GM12878 (cell line): ENCODE measurements at regions not wholly inside any gene's neighbourhood (a gene's known extent, or its start where the extent isn't known, plus 50 kb on each side); places are given as distances from the start of the nearest gene placed in this dataset.

Experiments
- ATAC-seq: fragments of 200-7000 bp; cut with Tn5 transposase; 3 replicates; pipeline ENCODE4 v1.9.1; 2020; ENCODE audit warnings: mild to moderate bottlenecking, moderate library complexity
- BruUV-seq: library from RNA; stranded (reverse); fragments of 400-500 nt; replicated peaks from 2 replicates; lab custom pipeline; 2021; lab: Mats Ljungman, UMichigan
- CTCF ChIA-PET: fragments of 300-600 bp; sonication (Branson Sonifier 250); formaldehyde crosslinking; extraction: SDS; loops from one replicate; lab custom pipeline; 2021; ENCODE audit warnings: inconsistent platforms; lab: Yijun Ruan, JAX
- POLR2A ChIA-PET: fragments of 350-600 bp; formaldehyde crosslinking; extraction: SDS; loops from one replicate; lab custom pipeline; 2021; ENCODE audit warnings: inconsistent platforms; lab: Charles Lee
- RAD21 ChIA-PET: fragments of 300-600 bp; sonication (Branson Sonifier 250); formaldehyde crosslinking; loops from one replicate; lab custom pipeline; 2023; ENCODE audit warnings: antibody characterized with exemption; ENCODE audit not compliant: unreplicated experiment; lab: Charles Lee
- SMC1A ChIA-PET: fragments of 300-600 bp; sonication (Branson Sonifier 250); formaldehyde crosslinking; loops from one replicate; lab custom pipeline; 2023; ENCODE audit not compliant: unreplicated experiment, uncharacterized antibody; lab: Charles Lee
- DNase-seq: peaks from one replicate; pipeline ENCODE4 v3.0.0-alpha.2; 2011; ENCODE audit warnings: low read depth, low spot score
- FAIRE-seq: peaks from 3 replicates; lab custom pipeline; 2011; peaks lifted over from hg19 to GRCh38; lab: Jason Lieb, UNC
- H2AFZ ChIP-seq: 2 replicates; pipeline ENCODE4 v1.6.0; 2011; ENCODE audit warnings: low read depth, low read length, control low read depth; ENCODE audit not compliant: control insufficient read depth
- H3K27ac ChIP-seq: 2 replicates; pipeline ENCODE4 v1.5.1; 2011; ENCODE audit warnings: control low read depth; ENCODE audit not compliant: control insufficient read depth, insufficient read depth
- H3K27me3 ChIP-seq, 2 experiments: replicated peaks in 1 of 2; 2 replicates each; pipeline versions ENCODE4 v1.6.0 to v1.6.1; 2011; ENCODE audit warnings: low read length in 1 of 2; ENCODE audit not compliant: control insufficient read depth in 2 of 2, insufficient read depth in 2 of 2
- H3K36me3 ChIP-seq, 2 experiments: 2 replicates each; pipeline ENCODE4 v1.5.1; 2011; ENCODE audit warnings: low read length in 1 of 2; ENCODE audit not compliant: control insufficient read depth in 2 of 2, insufficient read depth in 2 of 2
- H3K4me1 ChIP-seq: 2 replicates; pipeline ENCODE4 v1.6.1; 2011; ENCODE audit warnings: mild to moderate bottlenecking, low read length, moderate library complexity, mixed read lengths; ENCODE audit not compliant: control insufficient read depth, insufficient read depth
- H3K4me2 ChIP-seq: 2 replicates; pipeline ENCODE4 v1.6.0; 2011; ENCODE audit warnings: control low read depth; ENCODE audit not compliant: control insufficient read depth, insufficient read depth
- H3K4me3 ChIP-seq: fragments of 200-600 bp; sonication (generic); 2 replicates; pipeline ENCODE4 v1.5.1; 2016
- H3K79me2 ChIP-seq: 2 replicates; pipeline ENCODE4 v1.6.0; 2011; ENCODE audit warnings: low read length; ENCODE audit not compliant: control insufficient read depth, insufficient read depth
- H3K9ac ChIP-seq: 2 replicates; pipeline ENCODE4 v1.8.0; 2011; ENCODE audit warnings: low read length, control low read depth, mixed read lengths; ENCODE audit not compliant: control insufficient read depth, insufficient read depth
- H3K9me3 ChIP-seq: replicated peaks from 3 replicates; pipeline ENCODE4 v1.5.1; 2011; ENCODE audit warnings: mild to moderate bottlenecking, low read length; ENCODE audit not compliant: control insufficient read depth, insufficient read depth
- H4K20me1 ChIP-seq: 2 replicates; pipeline ENCODE4 v1.6.0; 2011; ENCODE audit not compliant: control insufficient read depth, insufficient read depth
- ETV6 ChIP-seq, 2 experiments: fragments of 450-650 bp in 1 of 2; IDR thresholded peaks in 1 of 2; conservative IDR thresholded peaks in 1 of 2; 2 replicates each; pipeline ENCODE4 v1.6.1; 2014; ENCODE audit warnings: antibody characterized with exemption in 1 of 2, borderline replicate concordance in 1 of 2, low read depth in 1 of 2, mild to moderate bottlenecking in 1 of 2, moderate library complexity in 1 of 2
- HDGF ChIP-seq: fragments of 450-650 bp; IDR thresholded peaks from 2 replicates; pipeline ENCODE4 v1.6.1; 2016; ENCODE audit warnings: antibody characterized with exemption
- JUNB ChIP-seq: IDR thresholded peaks from 2 replicates; pipeline ENCODE4 v1.6.1; 2016; ENCODE audit warnings: antibody characterized with exemption, mild to moderate bottlenecking
- MYB ChIP-seq: fragments of 150-350 bp; IDR thresholded peaks from 2 replicates; pipeline ENCODE4 v1.6.1; 2014; ENCODE audit warnings: mild to moderate bottlenecking, low read depth, low read length, borderline replicate concordance
- POLR2AphosphoS2 ChIP-seq: IDR thresholded peaks from 2 replicates; pipeline ENCODE4 v1.6.1; 2011; ENCODE audit warnings: low read depth, mild to moderate bottlenecking, low read length, improper control_type of control experiment, moderate library complexity
- RAD21 ChIP-seq: IDR thresholded peaks from 2 replicates; pipeline ENCODE4 v1.6.1; 2011; ENCODE audit warnings: mild to moderate bottlenecking, low read depth, low read length, moderate library complexity; ENCODE audit not compliant: insufficient read depth
- RB1 ChIP-seq: fragments of 450-650 bp; formaldehyde crosslinking; IDR thresholded peaks from 2 replicates; pipeline ENCODE4 v1.6.1; 2017; ENCODE audit warnings: mild to moderate bottlenecking, borderline replicate concordance
- SMC3 ChIP-seq: IDR thresholded peaks from 2 replicates; pipeline ENCODE4 v1.6.1; 2011; ENCODE audit warnings: low read length, improper control_type of control experiment, borderline replicate concordance
- TBL1XR1 ChIP-seq: IDR thresholded peaks from 2 replicates; pipeline ENCODE4 v1.6.1; 2012; ENCODE audit warnings: low read depth, low read length, improper control_type of control experiment
- ZBED1 ChIP-seq: IDR thresholded peaks from 2 replicates; pipeline ENCODE4 v1.6.1; 2016; ENCODE audit warnings: borderline replicate concordance
- ZNF207 ChIP-seq: fragments of 450-650 bp; IDR thresholded peaks from 2 replicates; pipeline ENCODE4 v1.6.1; 2014; ENCODE audit warnings: antibody characterized with exemption, mild to moderate bottlenecking, borderline replicate concordance
- ZNF274 ChIP-seq: IDR thresholded peaks from one replicate; pipeline ENCODE4 v1.8.0; 2011; ENCODE audit not compliant: insufficient read length, insufficient read depth
- ZNF384 ChIP-seq: IDR thresholded peaks from 2 replicates; pipeline ENCODE4 v1.6.1; 2012; ENCODE audit warnings: low read depth, mild to moderate bottlenecking, low read length, improper control_type of control experiment, borderline replicate concordance
- WGBS: methylation state at CpG from one replicate; pipeline ENCODE4 v1.1.6; 2016; ENCODE audit warnings: low lambda C conversion rate; ENCODE audit not compliant: insufficient replicate concordance, insufficient coverage; ENCODE audit errors: missing lambda C conversion rate; 5-methylcytosine and 5-hydroxymethylcytosine counted together
- in situ Hi-C: fragments of 300-500 bp; cut with MboI; formaldehyde crosslinking; loops from 9 replicates; pipeline ENCODE4 v1.14.3; 2018; ENCODE audit warnings: mixed read lengths
- intact Hi-C: fragments of 100-400 bp; cut with micrococcal nuclease; formaldehyde crosslinking; loops from one replicate; pipeline ENCODE4 v1.14.2; 2022; ENCODE audit not compliant: unreplicated experiment
- TF ChIP-seq, protein P1 (sequence below): fragments of 450-650 bp; IDR thresholded peaks from 2 replicates; pipeline ENCODE4 v1.6.1; 2014; ENCODE audit warnings: mild to moderate bottlenecking
- TF ChIP-seq, protein P2 (sequence below), 3 experiments: IDR thresholded peaks in 2 of 3; conservative IDR thresholded peaks in 1 of 3; 2 replicates each; pipeline ENCODE4 v1.5.1; 2011; ENCODE audit warnings: low read depth in 3 of 3, low read length in 3 of 3, mild to moderate bottlenecking in 3 of 3, control low read depth in 2 of 3, moderate library complexity in 2 of 3, inconsistent platforms in 1 of 3, mixed read lengths in 1 of 3; ENCODE audit not compliant: control insufficient read depth in 2 of 3, insufficient read depth in 1 of 3; ENCODE audit errors: extremely low read depth in 1 of 3
- TF ChIP-seq, protein P3 (sequence below): fragments of 450-650 bp; formaldehyde crosslinking; IDR thresholded peaks from 2 replicates; pipeline ENCODE4 v1.5.0; 2022; ENCODE audit warnings: mild to moderate bottlenecking, missing genetic modification characterization
- TF ChIP-seq, protein P4 (sequence below): IDR thresholded peaks from 2 replicates; pipeline ENCODE4 v1.6.1; 2011; ENCODE audit warnings: low read depth, low read length, improper control_type of control experiment, borderline replicate concordance

DNA sequence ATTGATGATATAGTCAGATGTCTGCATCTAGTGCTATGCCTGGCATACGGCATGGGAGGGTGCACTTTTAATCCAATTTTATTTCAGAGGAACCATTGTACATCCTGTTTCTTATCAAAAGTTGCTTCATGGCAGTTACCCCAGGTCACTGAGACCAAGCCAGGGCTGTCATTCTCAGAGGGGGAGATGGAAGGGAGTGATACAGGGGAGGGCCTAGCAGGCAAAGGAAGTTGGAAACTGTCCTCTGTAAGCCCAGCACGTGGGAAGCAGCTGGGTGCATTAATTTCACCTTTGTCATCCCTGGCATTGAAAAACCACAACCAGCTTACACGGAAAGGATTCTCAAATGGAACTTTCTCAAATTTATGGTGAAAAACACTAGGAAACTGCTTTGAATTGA, 458.7 kb upstream of the ADAMTS5 start:
- Histone ChIP-seq H3K9ac (no peak overlapping the region), H3K4me1 (no peaks in the 10 kb centered on the region), H3K27ac (no peak overlapping the region), H3K4me2 (no peak overlapping the region), H3K27me3 (no peaks in the 10 kb centered on the region), H4K20me1 (no peaks in the 10 kb centered on the region), H3K36me3 (no peaks in the 10 kb centered on the region), H2AFZ (no peak overlapping the region), H3K9me3 (no peaks in the 10 kb centered on the region), H3K4me3 (no peak overlapping the region), H3K79me2 (no peaks in the 10 kb centered on the region)
- 37% methylated on average over 3 of the region's 3 CpGs for WGBS
- BruUV-seq = no TSS peak
- DNase-seq (no peak), FAIRE-seq (no peak), ATAC-seq (no peak)
- ChIA-PET RAD21 (no interaction called here), SMC1A (no interaction called here), CTCF (interaction anchor here (0.7 kb wide), 1 partner anchor 42 kb away, joined by 5 read pairs; no protein-coding TSS in a partner anchor), POLR2A (no interaction called here)
- intact Hi-C loops = no loop called here
- TF ChIP-seq SMC3 (no peak), RAD21 (no peak), RB1 (no peak), ETV6 (conservative IDR thresholded peaks at IDR 0.05 in 1 of 2, IDR thresholded peaks at IDR 0.05 in 1 of 2; ENCODE audit: borderline replicate concordance in 1 of 2, low read depth in 1 of 2) (no peak), TBL1XR1 (no peak), ZNF384 (no peak), HDGF (no peak), ZNF207 (no peak), JUNB (no peak), ZBED1 (no peak), ZNF274 (no peak), MYB (no peak), POLR2AphosphoS2 (no peak)
- TF ChIP-seq, protein P1, sequence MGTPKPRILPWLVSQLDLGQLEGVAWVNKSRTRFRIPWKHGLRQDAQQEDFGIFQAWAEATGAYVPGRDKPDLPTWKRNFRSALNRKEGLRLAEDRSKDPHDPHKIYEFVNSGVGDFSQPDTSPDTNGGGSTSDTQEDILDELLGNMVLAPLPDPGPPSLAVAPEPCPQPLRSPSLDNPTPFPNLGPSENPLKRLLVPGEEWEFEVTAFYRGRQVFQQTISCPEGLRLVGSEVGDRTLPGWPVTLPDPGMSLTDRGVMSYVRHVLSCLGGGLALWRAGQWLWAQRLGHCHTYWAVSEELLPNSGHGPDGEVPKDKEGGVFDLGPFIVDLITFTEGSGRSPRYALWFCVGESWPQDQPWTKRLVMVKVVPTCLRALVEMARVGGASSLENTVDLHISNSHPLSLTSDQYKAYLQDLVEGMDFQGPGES = no peak
- TF ChIP-seq, protein P2, sequence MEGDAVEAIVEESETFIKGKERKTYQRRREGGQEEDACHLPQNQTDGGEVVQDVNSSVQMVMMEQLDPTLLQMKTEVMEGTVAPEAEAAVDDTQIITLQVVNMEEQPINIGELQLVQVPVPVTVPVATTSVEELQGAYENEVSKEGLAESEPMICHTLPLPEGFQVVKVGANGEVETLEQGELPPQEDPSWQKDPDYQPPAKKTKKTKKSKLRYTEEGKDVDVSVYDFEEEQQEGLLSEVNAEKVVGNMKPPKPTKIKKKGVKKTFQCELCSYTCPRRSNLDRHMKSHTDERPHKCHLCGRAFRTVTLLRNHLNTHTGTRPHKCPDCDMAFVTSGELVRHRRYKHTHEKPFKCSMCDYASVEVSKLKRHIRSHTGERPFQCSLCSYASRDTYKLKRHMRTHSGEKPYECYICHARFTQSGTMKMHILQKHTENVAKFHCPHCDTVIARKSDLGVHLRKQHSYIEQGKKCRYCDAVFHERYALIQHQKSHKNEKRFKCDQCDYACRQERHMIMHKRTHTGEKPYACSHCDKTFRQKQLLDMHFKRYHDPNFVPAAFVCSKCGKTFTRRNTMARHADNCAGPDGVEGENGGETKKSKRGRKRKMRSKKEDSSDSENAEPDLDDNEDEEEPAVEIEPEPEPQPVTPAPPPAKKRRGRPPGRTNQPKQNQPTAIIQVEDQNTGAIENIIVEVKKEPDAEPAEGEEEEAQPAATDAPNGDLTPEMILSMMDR (IDR thresholded peaks at IDR 0.05 in 2 of 3, conservative IDR thresholded peaks at IDR 0.05 in 1 of 3; ENCODE audit: control insufficient read depth in 2 of 3, extremely low read depth in 1 of 3, insufficient read depth in 1 of 3, low read depth in 3 of 3, low read length in 3 of 3) = no peak
- TF ChIP-seq, protein P3, sequence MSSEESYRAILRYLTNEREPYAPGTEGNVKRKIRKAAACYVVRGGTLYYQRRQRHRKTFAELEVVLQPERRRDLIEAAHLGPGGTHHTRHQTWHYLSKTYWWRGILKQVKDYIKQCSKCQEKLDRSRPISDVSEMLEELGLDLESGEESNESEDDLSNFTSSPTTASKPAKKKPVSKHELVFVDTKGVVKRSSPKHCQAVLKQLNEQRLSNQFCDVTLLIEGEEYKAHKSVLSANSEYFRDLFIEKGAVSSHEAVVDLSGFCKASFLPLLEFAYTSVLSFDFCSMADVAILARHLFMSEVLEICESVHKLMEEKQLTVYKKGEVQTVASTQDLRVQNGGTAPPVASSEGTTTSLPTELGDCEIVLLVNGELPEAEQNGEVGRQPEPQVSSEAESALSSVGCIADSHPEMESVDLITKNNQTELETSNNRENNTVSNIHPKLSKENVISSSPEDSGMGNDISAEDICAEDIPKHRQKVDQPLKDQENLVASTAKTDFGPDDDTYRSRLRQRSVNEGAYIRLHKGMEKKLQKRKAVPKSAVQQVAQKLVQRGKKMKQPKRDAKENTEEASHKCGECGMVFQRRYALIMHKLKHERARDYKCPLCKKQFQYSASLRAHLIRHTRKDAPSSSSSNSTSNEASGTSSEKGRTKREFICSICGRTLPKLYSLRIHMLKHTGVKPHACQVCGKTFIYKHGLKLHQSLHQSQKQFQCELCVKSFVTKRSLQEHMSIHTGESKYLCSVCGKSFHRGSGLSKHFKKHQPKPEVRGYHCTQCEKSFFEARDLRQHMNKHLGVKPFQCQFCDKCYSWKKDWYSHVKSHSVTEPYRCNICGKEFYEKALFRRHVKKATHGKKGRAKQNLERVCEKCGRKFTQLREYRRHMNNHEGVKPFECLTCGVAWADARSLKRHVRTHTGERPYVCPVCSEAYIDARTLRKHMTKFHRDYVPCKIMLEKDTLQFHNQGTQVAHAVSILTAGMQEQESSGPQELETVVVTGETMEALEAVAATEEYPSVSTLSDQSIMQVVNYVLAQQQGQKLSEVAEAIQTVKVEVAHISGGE = no peak
- TF ChIP-seq, protein P4, sequence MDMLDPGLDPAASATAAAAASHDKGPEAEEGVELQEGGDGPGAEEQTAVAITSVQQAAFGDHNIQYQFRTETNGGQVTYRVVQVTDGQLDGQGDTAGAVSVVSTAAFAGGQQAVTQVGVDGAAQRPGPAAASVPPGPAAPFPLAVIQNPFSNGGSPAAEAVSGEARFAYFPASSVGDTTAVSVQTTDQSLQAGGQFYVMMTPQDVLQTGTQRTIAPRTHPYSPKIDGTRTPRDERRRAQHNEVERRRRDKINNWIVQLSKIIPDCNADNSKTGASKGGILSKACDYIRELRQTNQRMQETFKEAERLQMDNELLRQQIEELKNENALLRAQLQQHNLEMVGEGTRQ = no peak
- in situ Hi-C loops = no loop called here
